HEK293 (cell line): ENCODE measurements at regions not wholly inside any gene's neighbourhood (a gene's known extent, or its start where the extent isn't known, plus 50 kb on each side); places are given as distances from the start of the nearest gene placed in this dataset.

Experiments
- CTCF ChIA-PET: fragments of 350-600 bp; formaldehyde crosslinking; extraction: SDS; loops from one replicate; lab custom pipeline; 2021; ENCODE audit warnings: antibody characterized with exemption; lab: Yijun Ruan, JAX
- POLR2A ChIA-PET: fragments of 300-600 bp; formaldehyde crosslinking; extraction: SDS; loops from one replicate; lab custom pipeline; 2020; ENCODE audit warnings: antibody characterized with exemption, inconsistent platforms; lab: Yijun Ruan, JAX
- H3K27ac ChIP-seq: fragments of 200-500 bp; sonication (Bioruptor generic); 2 replicates; pipeline ENCODE4 v1.5.1; 2014; ENCODE audit warnings: low read depth, low read length, control low read depth, inconsistent platforms; ENCODE audit errors: extremely low read depth
- H3K36me3 ChIP-seq, 2 experiments: fragments of 200-500 bp in 1 of 2; sonication (Bioruptor generic) in 1 of 2; 1 replicate in 1 of 2; 2 replicates in 1 of 2; pipeline ENCODE4 v1.5.1; 2014 to 2017; ENCODE audit warnings: inconsistent platforms in 2 of 2, low read length in 2 of 2; ENCODE audit not compliant: control insufficient read depth in 2 of 2, insufficient read depth in 1 of 2
- H3K4me1 ChIP-seq: fragments of 200-500 bp; sonication (Bioruptor generic); 2 replicates; pipeline ENCODE4 v1.5.1; 2014; ENCODE audit warnings: mild to moderate bottlenecking, low read length, inconsistent platforms; ENCODE audit not compliant: control insufficient read depth, insufficient read depth
- H3K4me3 ChIP-seq: 2 replicates; pipeline ENCODE4 v1.5.1; 2011; ENCODE audit warnings: low read depth, mild to moderate bottlenecking, control low read depth, low read length, moderate library complexity
- H3K9me3 ChIP-seq: fragments of 200-500 bp; sonication (Bioruptor generic); 2 replicates; pipeline ENCODE4 v1.5.1; 2014; ENCODE audit warnings: low read depth, low read length, inconsistent platforms; ENCODE audit not compliant: control insufficient read depth, insufficient read depth
- BCL11B ChIP-seq: fragments of 450-650 bp; formaldehyde crosslinking; IDR thresholded peaks from 2 replicates; pipeline ENCODE4 v1.5.1; 2016; ENCODE audit warnings: low read depth, missing biosample characterization, missing genetic modification characterization
- INSM2 ChIP-seq: fragments of 450-650 bp; formaldehyde crosslinking; IDR thresholded peaks from 2 replicates; pipeline ENCODE4 v1.5.1; 2016; ENCODE audit warnings: missing biosample characterization, missing genetic modification characterization
- KLF10 ChIP-seq: fragments of 450-650 bp; IDR thresholded peaks from 2 replicates; pipeline ENCODE4 v1.5.1; 2018; ENCODE audit warnings: missing biosample characterization, mild to moderate bottlenecking, missing genetic modification characterization
- OSR2 ChIP-seq: fragments of 450-650 bp; formaldehyde crosslinking; IDR thresholded peaks from 2 replicates; pipeline ENCODE4 v1.5.1; 2016; ENCODE audit warnings: missing biosample characterization, missing genetic modification characterization
- OVOL3 ChIP-seq: fragments of 450-650 bp; formaldehyde crosslinking; IDR thresholded peaks from 2 replicates; pipeline ENCODE4 v1.5.1; 2016; ENCODE audit warnings: missing biosample characterization, missing genetic modification characterization
- SETDB1 ChIP-seq: IDR thresholded peaks from one replicate; pipeline ENCODE4 v1.6.1; 2017; ENCODE audit warnings: mild to moderate bottlenecking, low read length, moderate library complexity, mixed read lengths; ENCODE audit not compliant: insufficient read length
- TRIM28 ChIP-seq: IDR thresholded peaks from 2 replicates; pipeline ENCODE4 v1.6.1; 2011; ENCODE audit warnings: low read length, control low read depth, borderline replicate concordance
- ZBTB6 ChIP-seq: fragments of 450-650 bp; formaldehyde crosslinking; IDR thresholded peaks from 2 replicates; pipeline ENCODE4 v1.5.1; 2017; ENCODE audit warnings: missing biosample characterization, missing genetic modification characterization
- ZNF114 ChIP-seq: fragments of 450-650 bp; formaldehyde crosslinking; IDR thresholded peaks from 2 replicates; pipeline ENCODE4 v1.5.0; 2017; ENCODE audit warnings: missing biosample characterization, missing genetic modification characterization
- ZNF214 ChIP-seq: fragments of 450-650 bp; formaldehyde crosslinking; IDR thresholded peaks from 2 replicates; pipeline ENCODE4 v1.5.1; 2017; ENCODE audit warnings: missing biosample characterization, mild to moderate bottlenecking, missing genetic modification characterization, borderline replicate concordance
- ZNF280C ChIP-seq: fragments of 450-650 bp; formaldehyde crosslinking; IDR thresholded peaks from 2 replicates; pipeline ENCODE4 v1.5.1; 2016; ENCODE audit warnings: missing biosample characterization, missing genetic modification characterization
- ZNF398 ChIP-seq: fragments of 450-650 bp; formaldehyde crosslinking; IDR thresholded peaks from 2 replicates; pipeline ENCODE4 v1.5.1; 2017; ENCODE audit warnings: missing biosample characterization, missing genetic modification characterization
- ZNF423 ChIP-seq: fragments of 450-650 bp; formaldehyde crosslinking; IDR thresholded peaks from 2 replicates; pipeline ENCODE4 v1.5.1; 2016; ENCODE audit warnings: missing biosample characterization, missing genetic modification characterization
- ZNF747 ChIP-seq: fragments of 450-650 bp; formaldehyde crosslinking; IDR thresholded peaks from 2 replicates; pipeline ENCODE4 v1.5.1; 2016; ENCODE audit warnings: missing biosample characterization, missing genetic modification characterization
- TF ChIP-seq, protein P1 (sequence below): fragments of 450-650 bp; formaldehyde crosslinking; IDR thresholded peaks from 2 replicates; pipeline ENCODE4 v1.5.1; 2017; ENCODE audit warnings: missing biosample characterization, missing genetic modification characterization
- TF ChIP-seq, protein P2 (sequence below): fragments of 450-650 bp; formaldehyde crosslinking; IDR thresholded peaks from 2 replicates; pipeline ENCODE4 v1.5.1; 2016; ENCODE audit warnings: missing biosample characterization, missing genetic modification characterization, borderline replicate concordance
- TF ChIP-seq, protein P3 (sequence below): fragments of 450-650 bp; formaldehyde crosslinking; IDR thresholded peaks from 2 replicates; pipeline ENCODE4 v1.5.1; 2016; ENCODE audit warnings: missing biosample characterization, missing genetic modification characterization

- TF ChIP-seq, protein P1, sequence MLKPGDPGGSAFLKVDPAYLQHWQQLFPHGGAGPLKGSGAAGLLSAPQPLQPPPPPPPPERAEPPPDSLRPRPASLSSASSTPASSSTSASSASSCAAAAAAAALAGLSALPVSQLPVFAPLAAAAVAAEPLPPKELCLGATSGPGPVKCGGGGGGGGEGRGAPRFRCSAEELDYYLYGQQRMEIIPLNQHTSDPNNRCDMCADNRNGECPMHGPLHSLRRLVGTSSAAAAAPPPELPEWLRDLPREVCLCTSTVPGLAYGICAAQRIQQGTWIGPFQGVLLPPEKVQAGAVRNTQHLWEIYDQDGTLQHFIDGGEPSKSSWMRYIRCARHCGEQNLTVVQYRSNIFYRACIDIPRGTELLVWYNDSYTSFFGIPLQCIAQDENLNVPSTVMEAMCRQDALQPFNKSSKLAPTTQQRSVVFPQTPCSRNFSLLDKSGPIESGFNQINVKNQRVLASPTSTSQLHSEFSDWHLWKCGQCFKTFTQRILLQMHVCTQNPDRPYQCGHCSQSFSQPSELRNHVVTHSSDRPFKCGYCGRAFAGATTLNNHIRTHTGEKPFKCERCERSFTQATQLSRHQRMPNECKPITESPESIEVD (tag by site-specific recombination) = no peak
- TF ChIP-seq TRIM28 = no peak
- no peak for TF ChIP-seq INSM2 (tag by site-specific recombination)
- TF ChIP-seq OSR2 (tag by site-specific recombination) = no peak
- TF ChIP-seq BCL11B (tag by site-specific recombination) = no peak
- TF ChIP-seq ZBTB6 (tag by site-specific recombination) = no peak
- no peak for TF ChIP-seq OVOL3 (tag by site-specific recombination)
Observed at GRCh38 chr2:75260946-75261345, 61.6 kb upstream of the TACR1 start (continued).

DNA sequence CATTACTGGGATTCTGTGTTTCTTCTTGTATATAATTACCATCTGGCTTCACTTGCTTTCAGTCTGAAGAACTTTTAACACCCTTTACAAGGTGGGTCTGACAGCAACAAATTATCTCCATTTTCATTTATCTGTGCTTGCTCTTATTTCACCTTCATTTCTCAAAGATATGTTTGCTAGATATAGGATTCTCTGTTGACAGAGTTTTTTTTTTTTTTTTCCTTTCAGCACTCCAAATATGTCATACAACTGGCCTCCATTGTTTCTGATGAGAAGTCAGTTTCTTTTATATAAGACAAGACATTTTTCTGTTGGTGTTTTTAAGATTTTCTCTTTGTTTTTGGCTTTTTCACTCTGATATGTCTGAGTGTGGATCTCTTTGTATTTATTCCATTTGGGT, 59.3 kb upstream of the TACR1 start:
- ChIA-PET CTCF (no interaction called here), POLR2A (no interaction called here)
- Histone ChIP-seq H3K4me3 (no peak overlapping the region), H3K4me1 (no peaks in the 10 kb centered on the region), H3K36me3 (no peaks in the 10 kb centered on the region), H3K27ac (no peak overlapping the region), H3K9me3 (no peaks in the 10 kb centered on the region)
- peak; percentile 85 for TF ChIP-seq SETDB1
- TF ChIP-seq, protein P2, sequence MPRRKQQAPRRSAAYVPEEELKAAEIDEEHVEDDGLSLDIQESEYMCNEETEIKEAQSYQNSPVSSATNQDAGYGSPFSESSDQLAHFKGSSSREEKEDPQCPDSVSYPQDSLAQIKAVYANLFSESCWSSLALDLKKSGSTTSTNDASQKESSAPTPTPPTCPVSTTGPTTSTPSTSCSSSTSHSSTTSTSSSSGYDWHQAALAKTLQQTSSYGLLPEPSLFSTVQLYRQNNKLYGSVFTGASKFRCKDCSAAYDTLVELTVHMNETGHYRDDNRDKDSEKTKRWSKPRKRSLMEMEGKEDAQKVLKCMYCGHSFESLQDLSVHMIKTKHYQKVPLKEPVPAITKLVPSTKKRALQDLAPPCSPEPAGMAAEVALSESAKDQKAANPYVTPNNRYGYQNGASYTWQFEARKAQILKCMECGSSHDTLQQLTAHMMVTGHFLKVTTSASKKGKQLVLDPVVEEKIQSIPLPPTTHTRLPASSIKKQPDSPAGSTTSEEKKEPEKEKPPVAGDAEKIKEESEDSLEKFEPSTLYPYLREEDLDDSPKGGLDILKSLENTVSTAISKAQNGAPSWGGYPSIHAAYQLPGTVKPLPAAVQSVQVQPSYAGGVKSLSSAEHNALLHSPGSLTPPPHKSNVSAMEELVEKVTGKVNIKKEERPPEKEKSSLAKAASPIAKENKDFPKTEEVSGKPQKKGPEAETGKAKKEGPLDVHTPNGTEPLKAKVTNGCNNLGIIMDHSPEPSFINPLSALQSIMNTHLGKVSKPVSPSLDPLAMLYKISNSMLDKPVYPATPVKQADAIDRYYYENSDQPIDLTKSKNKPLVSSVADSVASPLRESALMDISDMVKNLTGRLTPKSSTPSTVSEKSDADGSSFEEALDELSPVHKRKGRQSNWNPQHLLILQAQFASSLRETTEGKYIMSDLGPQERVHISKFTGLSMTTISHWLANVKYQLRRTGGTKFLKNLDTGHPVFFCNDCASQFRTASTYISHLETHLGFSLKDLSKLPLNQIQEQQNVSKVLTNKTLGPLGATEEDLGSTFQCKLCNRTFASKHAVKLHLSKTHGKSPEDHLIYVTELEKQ (tag by site-specific recombination) = no peak

DNA sequence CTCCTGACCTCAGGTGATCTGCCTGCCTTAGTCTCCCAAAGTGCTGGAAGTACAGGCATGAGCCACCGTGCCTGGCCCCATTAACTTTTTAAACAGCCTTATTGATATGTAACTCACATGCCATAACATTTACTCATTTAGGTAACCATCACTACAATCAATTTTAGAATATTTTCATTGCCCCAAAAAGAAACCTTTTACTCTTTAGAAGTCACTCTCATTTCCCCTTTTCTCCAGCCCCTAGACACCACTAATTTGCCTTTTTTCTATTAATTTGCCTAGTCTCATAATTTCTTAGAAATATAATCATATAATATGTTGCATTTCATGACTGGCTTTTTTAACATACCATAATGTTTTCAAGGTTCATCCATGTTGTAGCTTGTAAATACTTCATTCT, 57.2 kb upstream of the TACR1 start:
- ChIA-PET CTCF (interaction anchor here (0.6 to 0.7 kb wide), 2 partner anchors 11 to 319 kb away, joined by 3 read pairs; no protein-coding TSS in a partner anchor), POLR2A (no interaction called here)
- H3K4me1 ChIP-seq = no peaks in the 10 kb centered on the region
- TF ChIP-seq ZNF423 (tag by site-specific recombination) = no peak
- TF ChIP-seq ZNF114 (tag by site-specific recombination) = no peak
- no peak for TF ChIP-seq ZNF398 (tag by site-specific recombination)
- TF ChIP-seq, protein P3, sequence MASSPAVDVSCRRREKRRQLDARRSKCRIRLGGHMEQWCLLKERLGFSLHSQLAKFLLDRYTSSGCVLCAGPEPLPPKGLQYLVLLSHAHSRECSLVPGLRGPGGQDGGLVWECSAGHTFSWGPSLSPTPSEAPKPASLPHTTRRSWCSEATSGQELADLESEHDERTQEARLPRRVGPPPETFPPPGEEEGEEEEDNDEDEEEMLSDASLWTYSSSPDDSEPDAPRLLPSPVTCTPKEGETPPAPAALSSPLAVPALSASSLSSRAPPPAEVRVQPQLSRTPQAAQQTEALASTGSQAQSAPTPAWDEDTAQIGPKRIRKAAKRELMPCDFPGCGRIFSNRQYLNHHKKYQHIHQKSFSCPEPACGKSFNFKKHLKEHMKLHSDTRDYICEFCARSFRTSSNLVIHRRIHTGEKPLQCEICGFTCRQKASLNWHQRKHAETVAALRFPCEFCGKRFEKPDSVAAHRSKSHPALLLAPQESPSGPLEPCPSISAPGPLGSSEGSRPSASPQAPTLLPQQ (tag by site-specific recombination) = no peak
- no peak for TF ChIP-seq ZNF214
- TF ChIP-seq KLF10 (tag by site-specific recombination) = no peak
- TF ChIP-seq ZNF747 (tag by site-specific recombination) = no peak
- no peak for TF ChIP-seq ZNF280C (tag by site-specific recombination)

More for the DNA sequence above, 57.2 kb upstream of the TACR1 start:
- no peaks in the 10 kb centered on the region for H3K36me3 ChIP-seq
- H3K9me3 ChIP-seq = no peaks in the 10 kb centered on the region
- no peak overlapping the region for H3K4me3 ChIP-seq
- H3K27ac ChIP-seq = no peak overlapping the region
